Peyer's patch (tissue), 4 donors: ENCODE measurements at regions not wholly inside any gene's neighbourhood (a gene's known extent, or its start where the extent isn't known, plus 50 kb on each side); places are given as distances from the start of the nearest gene placed in this dataset.
A peak's percentile ranks its signal among the peaks of the same experiment; 100 is the strongest.

Experiments used
- DNase-seq, 3 donors: peaks; one replicate each; pipeline ENCODE4 v3.0.0-alpha.2; 2017 to 2019
- H3K27ac ChIP-seq, 4 donors: fragments of 200-600 bp; sonication (generic); one replicate each; pipeline ENCODE4 v1.5.1; 2016 to 2019
- H3K27me3 ChIP-seq, 2 donors: fragments of 200-600 bp; sonication (generic); one replicate each; pipeline ENCODE4 v1.5.1; 2019
- H3K36me3 ChIP-seq, 3 donors: fragments of 200-600 bp; sonication (generic); one replicate each; pipeline ENCODE4 v1.5.1; 2016 to 2019
- H3K4me1 ChIP-seq, 4 donors: fragments of 200-600 bp; sonication (generic); one replicate each; pipeline ENCODE4 v1.5.1; 2016 to 2019
- H3K4me3 ChIP-seq, 4 donors: fragments of 200-600 bp; sonication (generic); 1 replicate in 3 of 4; 2 replicates in 1 of 4; pipeline ENCODE4 v1.5.1; 2016 to 2019; ENCODE audit warnings: mild to moderate bottlenecking in 1 of 4
- H3K9me3 ChIP-seq, 4 donors: fragments of 200-600 bp; sonication (generic); one replicate each; pipeline ENCODE4 v1.5.1; 2016 to 2019; ENCODE audit warnings: mild to moderate bottlenecking in 1 of 4
- POLR2A ChIP-seq, 2 donors: fragments of 450-650 bp; IDR thresholded peaks; one replicate each; pipeline ENCODE4 v1.5.1; 2017; ENCODE audit warnings: antibody characterized with exemption in 2 of 2, mild to moderate bottlenecking in 2 of 2, moderate library complexity in 2 of 2
- TF ChIP-seq, protein P1 (sequence below), 6 experiments: fragments of 450-650 bp in 4 of 6; fragments of 200-600 bp in 2 of 6; sonication (generic) in 1 of 6; IDR thresholded peaks; one replicate each; pipeline ENCODE4 v1.5.1; 2017 to 2019; ENCODE audit warnings: antibody characterized with exemption in 6 of 6, mild to moderate bottlenecking in 3 of 6, moderate library complexity in 1 of 6

DNA sequence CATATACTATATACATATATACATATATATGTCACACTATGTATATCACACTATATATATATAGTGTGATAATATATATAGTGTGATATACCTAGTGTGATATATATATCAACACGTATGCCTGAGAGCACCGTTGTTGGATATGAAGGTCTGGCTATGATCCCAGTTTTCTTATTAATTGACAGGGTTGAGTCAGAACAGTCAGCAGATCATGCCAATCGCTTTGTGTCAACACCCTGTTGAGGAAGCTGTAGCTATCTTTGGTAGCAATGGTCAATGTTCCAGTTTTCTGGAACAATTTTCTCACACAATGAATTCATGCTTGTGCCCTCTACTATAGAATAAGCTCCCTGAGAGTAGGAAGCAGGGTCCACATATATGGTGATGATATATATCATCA lies 496.0 kb upstream of the AGA start:
- no peaks in the 10 kb centered on the region for H3K4me1 ChIP-seq
- no peak for TF ChIP-seq POLR2A (IDR thresholded peaks at IDR 0.05)
- TF ChIP-seq, protein P1, sequence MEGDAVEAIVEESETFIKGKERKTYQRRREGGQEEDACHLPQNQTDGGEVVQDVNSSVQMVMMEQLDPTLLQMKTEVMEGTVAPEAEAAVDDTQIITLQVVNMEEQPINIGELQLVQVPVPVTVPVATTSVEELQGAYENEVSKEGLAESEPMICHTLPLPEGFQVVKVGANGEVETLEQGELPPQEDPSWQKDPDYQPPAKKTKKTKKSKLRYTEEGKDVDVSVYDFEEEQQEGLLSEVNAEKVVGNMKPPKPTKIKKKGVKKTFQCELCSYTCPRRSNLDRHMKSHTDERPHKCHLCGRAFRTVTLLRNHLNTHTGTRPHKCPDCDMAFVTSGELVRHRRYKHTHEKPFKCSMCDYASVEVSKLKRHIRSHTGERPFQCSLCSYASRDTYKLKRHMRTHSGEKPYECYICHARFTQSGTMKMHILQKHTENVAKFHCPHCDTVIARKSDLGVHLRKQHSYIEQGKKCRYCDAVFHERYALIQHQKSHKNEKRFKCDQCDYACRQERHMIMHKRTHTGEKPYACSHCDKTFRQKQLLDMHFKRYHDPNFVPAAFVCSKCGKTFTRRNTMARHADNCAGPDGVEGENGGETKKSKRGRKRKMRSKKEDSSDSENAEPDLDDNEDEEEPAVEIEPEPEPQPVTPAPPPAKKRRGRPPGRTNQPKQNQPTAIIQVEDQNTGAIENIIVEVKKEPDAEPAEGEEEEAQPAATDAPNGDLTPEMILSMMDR (IDR thresholded peaks at IDR 0.05), result no peak
- peak in 1 of 3 donors; percentile 42 for DNase-seq
- no peak overlapping the region for H3K27ac ChIP-seq
- no peaks in the 10 kb centered on the region for H3K27me3 ChIP-seq
- H3K9me3 ChIP-seq, result no peaks in the 10 kb centered on the region
- no peaks in the 10 kb centered on the region for H3K36me3 ChIP-seq
- H3K4me3 ChIP-seq, result no peak overlapping the region

DNA sequence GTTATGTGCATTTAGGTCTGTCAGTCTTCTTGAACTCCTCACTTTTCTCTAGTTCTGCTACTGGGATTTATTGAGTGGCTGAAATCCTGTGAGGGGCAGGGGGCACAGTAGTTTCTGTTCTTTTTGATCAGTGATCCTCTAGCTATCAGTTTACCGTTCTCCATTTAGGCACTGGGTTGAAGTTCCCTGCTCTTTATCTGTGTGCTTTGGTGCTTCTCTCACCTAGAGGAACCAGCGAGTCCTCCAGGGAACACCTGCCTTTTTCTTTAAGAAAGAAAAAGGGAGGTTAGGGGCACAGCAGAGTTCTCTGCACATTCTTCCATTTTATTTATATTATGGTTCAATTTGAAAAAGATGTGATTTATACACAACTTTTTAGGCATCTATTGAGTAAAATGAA lies 503.0 kb upstream of the AGA start:
- Histone ChIP-seq H3K36me3 (no peaks in the 10 kb centered on the region), H3K27ac (no peak overlapping the region), H3K9me3 (no peaks in the 10 kb centered on the region), H3K4me1 (no peaks in the 10 kb centered on the region), H3K27me3 (no peaks in the 10 kb centered on the region), H3K4me3 (no peak overlapping the region)
- no peak for DNase-seq
- no peak for TF ChIP-seq POLR2A (IDR thresholded peaks at IDR 0.05)
- TF ChIP-seq, protein P1 (IDR thresholded peaks at IDR 0.05), result no peak

DNA sequence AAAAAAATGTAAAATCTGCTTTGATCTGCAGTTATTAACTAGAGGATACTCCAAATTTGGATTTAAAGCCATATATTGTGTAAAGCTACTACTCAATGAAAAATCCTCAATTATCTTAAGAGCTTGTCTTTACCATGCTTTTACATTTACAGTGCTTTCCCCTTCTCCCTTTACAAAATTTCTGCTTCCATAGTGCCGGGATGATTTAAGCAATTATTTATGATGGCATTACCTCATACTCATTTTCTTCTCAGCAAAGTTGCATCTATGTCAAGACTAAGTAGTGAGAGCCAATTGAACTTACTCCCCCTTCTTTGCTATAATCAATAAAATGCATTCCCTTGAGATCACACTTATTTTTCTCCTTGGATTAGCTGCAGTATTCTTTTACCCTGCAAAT lies 505.4 kb upstream of the AGA start:
- Histone ChIP-seq H3K9me3 (no peaks in the 10 kb centered on the region), H3K4me3 (no peak overlapping the region)

DNA sequence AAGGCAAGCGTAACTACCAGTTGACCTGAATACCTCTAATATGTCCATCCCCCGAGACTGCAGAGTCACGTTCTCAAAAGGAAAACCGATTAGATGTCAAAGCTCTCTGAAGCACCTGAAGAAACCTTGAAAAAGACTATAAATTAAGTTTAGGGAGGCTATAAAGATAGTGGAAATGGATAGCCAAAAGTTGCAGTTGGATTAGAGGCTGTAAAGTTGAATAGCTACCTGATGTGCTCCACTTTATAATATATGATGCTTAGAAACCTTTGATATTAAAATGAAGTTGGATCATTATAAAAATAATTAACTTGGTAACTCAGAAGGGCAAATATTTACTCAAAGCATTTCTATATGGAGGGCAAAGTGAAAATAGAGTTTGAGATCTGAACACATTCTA lies 506.6 kb upstream of the AGA start:
- TF ChIP-seq, protein P1 (IDR thresholded peaks at IDR 0.05), result no peak
- Histone ChIP-seq H3K9me3 (no peaks in the 10 kb centered on the region), H3K27me3 (no peaks in the 10 kb centered on the region), H3K4me3 (no peak overlapping the region), H3K36me3 (no peaks in the 10 kb centered on the region), H3K4me1 (no peaks in the 10 kb centered on the region), H3K27ac (no peak overlapping the region)
- DNase-seq, result no peak

More for the DNA sequence above, 505.4 kb upstream of the AGA start:
- Histone ChIP-seq H3K36me3 (no peaks in the 10 kb centered on the region), H3K4me1 (no peaks in the 10 kb centered on the region), H3K27ac (no peak overlapping the region), H3K27me3 (no peaks in the 10 kb centered on the region)
- TF ChIP-seq, protein P1 (IDR thresholded peaks at IDR 0.05), result no peak
- no peak for TF ChIP-seq POLR2A (IDR thresholded peaks at IDR 0.05)
- DNase-seq, result no peak

DNA sequence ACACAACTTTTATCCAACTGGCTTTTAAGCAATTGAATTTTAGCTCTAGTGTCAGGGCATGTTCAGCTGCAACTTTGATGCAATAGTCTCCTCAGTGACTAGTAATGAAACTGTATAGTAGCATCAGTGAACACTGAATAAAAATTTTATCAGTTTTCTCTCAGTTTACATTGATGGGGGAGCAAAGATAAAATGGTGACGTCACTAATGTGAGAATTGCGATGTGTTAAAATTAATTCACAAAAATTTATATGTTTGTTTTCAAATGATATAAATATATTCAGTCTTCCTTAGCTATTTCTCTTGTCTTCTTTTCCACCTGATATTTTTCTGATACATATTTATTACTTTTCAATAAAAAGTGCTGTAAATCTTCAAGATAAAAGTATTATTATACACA lies 508.8 kb upstream of the AGA start:
- Histone ChIP-seq H3K27me3 (no peaks in the 10 kb centered on the region), H3K9me3 (no peaks in the 10 kb centered on the region), H3K4me3 (no peak overlapping the region), H3K27ac (no peak overlapping the region), H3K4me1 (no peaks in the 10 kb centered on the region), H3K36me3 (no peaks in the 10 kb centered on the region)
- no peak for DNase-seq
- TF ChIP-seq POLR2A (IDR thresholded peaks at IDR 0.05), result no peak
- TF ChIP-seq, protein P1 (IDR thresholded peaks at IDR 0.05), result no peak

DNA sequence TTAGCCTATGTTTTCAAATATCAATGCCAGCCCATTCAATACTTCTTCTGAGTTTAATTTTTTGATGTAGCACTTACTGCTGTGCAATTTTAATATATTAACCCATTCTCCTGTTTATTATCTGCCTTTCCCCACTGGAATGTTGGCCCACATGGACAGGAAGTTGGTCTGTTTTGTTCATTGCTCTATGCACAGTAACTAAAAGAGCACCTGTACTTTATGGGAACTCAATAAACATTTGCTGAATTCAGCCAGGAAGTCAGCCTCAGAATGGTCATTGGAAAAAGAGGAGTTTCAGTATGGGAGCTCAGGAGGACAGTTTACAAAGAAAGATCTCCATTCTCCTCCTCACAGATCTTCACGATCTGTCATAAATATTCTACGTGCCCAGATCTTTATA lies 510.5 kb upstream of the AGA start:
- Histone ChIP-seq H3K4me1 (no peaks in the 10 kb centered on the region), H3K27me3 (no peaks in the 10 kb centered on the region), H3K9me3 (no peaks in the 10 kb centered on the region), H3K27ac (no peak overlapping the region), H3K4me3 (no peak overlapping the region), H3K36me3 (no peaks in the 10 kb centered on the region)
- DNase-seq, result no peak
- TF ChIP-seq POLR2A (IDR thresholded peaks at IDR 0.05), result no peak
- TF ChIP-seq, protein P1 (IDR thresholded peaks at IDR 0.05), result no peak
